GM23338 (cell line): ENCODE measurements at regions not wholly inside any gene's neighbourhood (a gene's known extent, or its start where the extent isn't known, plus 50 kb on each side); places are given as distances from the start of the nearest gene placed in this dataset.

Experiments used
- ATAC-seq: fragments of 200-7000 bp; cut with Tn5 transposase; 3 replicates; pipeline ENCODE4 v1.9.1; 2020
- DNase-seq: peaks from one replicate; pipeline ENCODE4 v3.0.0-alpha.2; 2015; ENCODE audit warnings: low spot score
- H2AFZ ChIP-seq: fragments of 200-600 bp; sonication (generic); 2 replicates; pipeline ENCODE4 v1.8.0; 2016; ENCODE audit warnings: antibody characterized with exemption, mild to moderate bottlenecking, moderate library complexity
- H3F3A ChIP-seq: fragments of 200-600 bp; sonication (generic); replicated peaks from 2 replicates; pipeline ENCODE4 v1.8.0; 2017; ENCODE audit warnings: antibody characterized with exemption, mixed run types, low read depth
- H3K27ac ChIP-seq: fragments of 200-600 bp; sonication (generic); 2 replicates; pipeline ENCODE4 v1.6.1; 2016; ENCODE audit warnings: low read depth
- H3K27me3 ChIP-seq: fragments of 200-600 bp; sonication (generic); 2 replicates; pipeline ENCODE4 v1.8.0; 2016; ENCODE audit warnings: mild to moderate bottlenecking, mixed run types, moderate library complexity; ENCODE audit not compliant: insufficient read depth
- H3K36me3 ChIP-seq: fragments of 200-600 bp; sonication (generic); 2 replicates; pipeline ENCODE4 v1.8.0; 2016; ENCODE audit warnings: mild to moderate bottlenecking; ENCODE audit not compliant: insufficient read depth
- H3K4me1 ChIP-seq: fragments of 200-600 bp; sonication (generic); 2 replicates; pipeline ENCODE4 v1.8.0; 2016; ENCODE audit warnings: mild to moderate bottlenecking, moderate library complexity; ENCODE audit not compliant: insufficient read depth
- H3K4me2 ChIP-seq: fragments of 200-600 bp; sonication (generic); 2 replicates; pipeline ENCODE4 v1.7.1; 2017; ENCODE audit warnings: mixed run types
- H3K4me3 ChIP-seq: fragments of 200-600 bp; sonication (generic); 2 replicates; pipeline ENCODE4 v1.6.1; 2016; ENCODE audit warnings: mixed run types
- H3K79me2 ChIP-seq: fragments of 200-600 bp; sonication (generic); replicated peaks from 2 replicates; pipeline ENCODE4 v1.8.0; 2017; ENCODE audit warnings: mild to moderate bottlenecking; ENCODE audit not compliant: insufficient read depth
- H3K9me2 ChIP-seq: fragments of 200-600 bp; sonication (generic); 2 replicates; pipeline ENCODE4 v1.8.0; 2017; ENCODE audit not compliant: insufficient read depth
- H4K20me1 ChIP-seq: fragments of 200-600 bp; sonication (generic); replicated peaks from 2 replicates; pipeline ENCODE4 v1.8.0; 2017; ENCODE audit warnings: mild to moderate bottlenecking; ENCODE audit not compliant: insufficient read depth
- H3K27ac Mint-ChIP-seq: 2 replicates; pipeline ENCODE4 v1.8.0; 2020; ENCODE audit warnings: inconsistent platforms, mild to moderate bottlenecking, moderate library complexity, mixed read lengths
- H3K27me3 Mint-ChIP-seq: 3 replicates; pipeline ENCODE4 v1.8.0; 2022; ENCODE audit warnings: low read depth, mild to moderate bottlenecking, moderate library complexity, mixed read lengths, inconsistent platforms; ENCODE audit not compliant: insufficient read depth, poor library complexity
- H3K36me3 Mint-ChIP-seq: 3 replicates; pipeline ENCODE4 v1.8.0; 2021; ENCODE audit warnings: low read depth, mild to moderate bottlenecking, inconsistent platforms, moderate library complexity, mixed read lengths
- H3K4me1 Mint-ChIP-seq: 3 replicates; pipeline ENCODE4 v1.8.0; 2020; ENCODE audit warnings: mild to moderate bottlenecking, inconsistent platforms, mixed read lengths
- H3K4me3 Mint-ChIP-seq: 3 replicates; pipeline ENCODE4 v1.8.0; 2021; ENCODE audit warnings: moderate library complexity, mild to moderate bottlenecking, inconsistent platforms, mixed read lengths
- H3K9me3 Mint-ChIP-seq: 3 replicates; pipeline ENCODE4 v1.8.0; 2020; ENCODE audit warnings: moderate library complexity, mild to moderate bottlenecking, inconsistent platforms, mixed read lengths
- CTCF ChIP-seq, 2 experiments: fragments of 200-600 bp in 1 of 2; sonication (generic) in 1 of 2; conservative IDR thresholded peaks; 2 replicates each; pipeline versions ENCODE4 v1.5.1 to v1.6.1; 2016 to 2017; ENCODE audit warnings: antibody characterized with exemption in 2 of 2, low read depth in 2 of 2, mild to moderate bottlenecking in 2 of 2, moderate library complexity in 1 of 2
- JUNB ChIP-seq: IDR thresholded peaks from one replicate; pipeline ENCODE4 v1.6.1; 2016; ENCODE audit warnings: antibody characterized with exemption; ENCODE audit not compliant: unreplicated experiment
- NANOG ChIP-seq: IDR thresholded peaks from 2 replicates; pipeline ENCODE4 v1.6.1; 2016; ENCODE audit warnings: antibody characterized with exemption, borderline replicate concordance
- POLR2AphosphoS5 ChIP-seq: IDR thresholded peaks from 2 replicates; pipeline ENCODE4 v1.6.1; 2016; ENCODE audit warnings: antibody characterized with exemption, low read depth
- REST ChIP-seq: IDR thresholded peaks from one replicate; pipeline ENCODE4 v1.6.1; 2018; ENCODE audit warnings: antibody characterized with exemption; ENCODE audit not compliant: unreplicated experiment
- ZNF462 ChIP-seq: fragments of 250-450 bp; sonication (Bioruptor Pico); IDR thresholded peaks from 2 replicates; pipeline ENCODE4 v1.5.0; 2020; ENCODE audit warnings: mild to moderate bottlenecking, moderate library complexity

- Histone ChIP-seq H3K79me2 (no peaks in the 10 kb centered on the region), H3K4me3 (no peak overlapping the region), H4K20me1 (no peaks in the 10 kb centered on the region), H2AFZ (no peak overlapping the region), H3K4me1 (no peaks in the 10 kb centered on the region), H3K9me2 (0 out of 2 replicates have a peak, but pooled peaks cover 4% of the 10 kb centered on the region), H3K4me2 (no peak overlapping the region), H3K27ac (no peak overlapping the region), H3K27me3 (no peaks in the 10 kb centered on the region), H3F3A (no peaks in the 10 kb centered on the region), H3K36me3 (no peaks in the 10 kb centered on the region)
- no peaks in the 10 kb centered on the region for H3K9me3 Mint-ChIP-seq
- no peaks in the 10 kb centered on the region for H3K27me3 Mint-ChIP-seq
- H3K36me3 Mint-ChIP-seq = no peaks in the 10 kb centered on the region
- no peak overlapping the region for H3K27ac Mint-ChIP-seq
- peak; percentile 22 to 39; a peak in 3 of 4 replicates for TF ChIP-seq CTCF (conservative IDR thresholded peaks at IDR 0.05; ENCODE audit: low read depth in 2 of 2)
- TF ChIP-seq ZNF462 (CRISPR knock-in tag) = no peak
- no peak for TF ChIP-seq JUNB
- TF ChIP-seq REST = no peak
- TF ChIP-seq NANOG = no peak
- TF ChIP-seq POLR2AphosphoS5 = no peak
- H3K4me3 Mint-ChIP-seq = no peak overlapping the region
- DNase-seq (no peak), ATAC-seq (no peak)
- no peaks in the 10 kb centered on the region for H3K4me1 Mint-ChIP-seq
These were observed 972.3 kb downstream of the PCDH7 start for GRCh38 chr4:31692399-31692940.
